Fibroblast of the aortic adventitia (primary cell): ENCODE measurements at regions not wholly inside any gene's neighbourhood (a gene's known extent, or its start where the extent isn't known, plus 50 kb on each side); places are given as distances from the start of the nearest gene placed in this dataset.

Source experiments
- DNase-seq: peaks from one replicate; pipeline ENCODE4 v3.0.0-alpha.2; 2010; ENCODE audit warnings: low read depth
- H3K4me3 ChIP-seq: 2 replicates; pipeline ENCODE4 v1.5.1; 2011; ENCODE audit warnings: low read depth, mild to moderate bottlenecking, control low read depth, low read length, moderate library complexity
- CTCF ChIP-seq: IDR thresholded peaks from 2 replicates; pipeline ENCODE4 v1.5.1; 2011; ENCODE audit warnings: mild to moderate bottlenecking, low read length, control low read depth, inconsistent platforms; ENCODE audit not compliant: insufficient read depth

GRCh38 chr14:28896337-28896736 lies 129.8 kb downstream of the FOXG1 start:
- no peak for DNase-seq
- TF ChIP-seq CTCF: no peak
- H3K4me3 ChIP-seq: no peak overlapping the region

GRCh38 chr14:28901631-28902030 lies 135.0 kb downstream of the FOXG1 start:
- no peak overlapping the region for H3K4me3 ChIP-seq
- no peak for TF ChIP-seq CTCF
- DNase-seq: no peak

GRCh38 chr14:28902930-28903329 lies 136.3 kb downstream of the FOXG1 start:
- H3K4me3 ChIP-seq: no peak overlapping the region
- no peak for TF ChIP-seq CTCF
- no peak for DNase-seq

- H3K4me3 ChIP-seq: no peak overlapping the region
- TF ChIP-seq CTCF: no peak
- DNase-seq: no peak
These were observed 144.9 kb downstream of the FOXG1 start for GRCh38 chr14:28911521-28911920.

GRCh38 chr14:28913056-28913455 lies 146.5 kb downstream of the FOXG1 start:
- no peak for DNase-seq
- no peak for TF ChIP-seq CTCF
- no peak overlapping the region for H3K4me3 ChIP-seq

- TF ChIP-seq CTCF: no peak
- H3K4me3 ChIP-seq: no peak overlapping the region
- no peak for DNase-seq
These were observed 159.5 kb downstream of the FOXG1 start for GRCh38 chr14:28926122-28926521.

- no peak for TF ChIP-seq CTCF
- H3K4me3 ChIP-seq: no peak overlapping the region
- DNase-seq: no peak
These were observed 165.4 kb downstream of the FOXG1 start for GRCh38 chr14:28931999-28932398.
